Activated B cell treated with CpG ODN at 0.5 μM for 24 hours (primary cell): ENCODE measurements at regions not wholly inside any gene's neighbourhood (a gene's known extent, or its start where the extent isn't known, plus 50 kb on each side); places are given as distances from the start of the nearest gene placed in this dataset.

Source experiments
- ATAC-seq: fragments of 200-7000 bp; cut with Tn5 transposase; one replicate; pipeline ENCODE4 v1.10.0; 2021; ENCODE audit warnings: low read depth, mild to moderate bottlenecking, moderate library complexity
- CTCF ChIA-PET: fragments of 350-600 bp; sonication (Branson Sonifier 250); formaldehyde crosslinking; loops from one replicate; lab custom pipeline; 2021; ENCODE audit warnings: antibody characterized with exemption; lab: Charles Lee
- POLR2A ChIA-PET: fragments of 350-600 bp; sonication (Branson Sonifier 250); formaldehyde crosslinking; loops from one replicate; lab custom pipeline; 2021; ENCODE audit warnings: antibody characterized with exemption; lab: Charles Lee
- DNase-seq: peaks from one replicate; pipeline ENCODE4 v3.0.0; 2022
- H3K27ac Mint-ChIP-seq: one replicate; pipeline ENCODE4 v1.8.0; 2020; ENCODE audit warnings: mixed read lengths
- H3K27me3 Mint-ChIP-seq: one replicate; pipeline ENCODE4 v1.8.0; 2021; ENCODE audit warnings: mixed read lengths
- H3K36me3 Mint-ChIP-seq: one replicate; pipeline ENCODE4 v1.8.0; 2021; ENCODE audit warnings: low read depth, mixed read lengths
- H3K4me1 Mint-ChIP-seq: one replicate; pipeline ENCODE4 v1.8.0; 2021; ENCODE audit warnings: mixed read lengths
- H3K4me3 Mint-ChIP-seq: one replicate; pipeline ENCODE4 v1.8.0; 2020; ENCODE audit warnings: mild to moderate bottlenecking, mixed read lengths
- H3K9me3 Mint-ChIP-seq: one replicate; pipeline ENCODE4 v1.8.0; 2020; ENCODE audit warnings: mixed read lengths
- CTCF ChIP-seq: fragments of 200-600 bp; IDR thresholded peaks from one replicate; pipeline ENCODE4 v1.8.0; 2022; ENCODE audit warnings: antibody characterized with exemption, mild to moderate bottlenecking
- intact Hi-C: fragments of 100-400 bp; cut with micrococcal nuclease; formaldehyde crosslinking; loops from one replicate; pipeline ENCODE4 v1.15.1; 2024

DNA sequence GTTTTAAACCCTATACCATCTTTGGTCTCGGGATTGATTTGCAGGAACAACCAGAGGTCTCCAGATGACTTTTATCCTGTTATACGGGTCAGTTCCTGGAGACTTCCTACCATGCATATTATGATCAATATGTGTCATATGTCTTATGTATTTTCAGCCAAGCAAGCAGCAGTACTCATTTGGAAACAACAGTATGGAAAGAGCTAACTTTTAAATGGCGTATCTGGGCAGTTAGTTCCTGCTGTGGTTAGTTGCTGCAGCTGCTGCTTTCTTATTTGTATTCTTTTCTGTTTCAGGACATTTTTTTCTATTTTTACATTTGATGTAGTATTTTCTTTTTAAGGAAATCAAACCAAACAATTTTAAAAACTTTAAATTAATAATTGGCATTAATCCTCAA lies 207.5 kb downstream of the MANEA start:
- CTCF ChIA-PET, result no interaction called here
- no peaks in the 10 kb centered on the region for H3K9me3 Mint-ChIP-seq

GRCh38 chr6:95785785-95786184 lies 208.4 kb downstream of the MANEA start:
- H3K27ac Mint-ChIP-seq, result no peak overlapping the region
- no peaks in the 10 kb centered on the region for H3K27me3 Mint-ChIP-seq
- intact Hi-C loops, result no loop called here
- DNase-seq (no peak), ATAC-seq (no peak)
- POLR2A ChIA-PET, result no interaction called here
- no peaks in the 10 kb centered on the region for H3K9me3 Mint-ChIP-seq
- no peaks in the 10 kb centered on the region for H3K36me3 Mint-ChIP-seq
- no peak overlapping the region for H3K4me3 Mint-ChIP-seq
- CTCF ChIA-PET, result no interaction called here
- TF ChIP-seq CTCF, result no peak
- no peaks in the 10 kb centered on the region for H3K4me1 Mint-ChIP-seq

More for the DNA sequence above, 207.5 kb downstream of the MANEA start:
- Mint-ChIP-seq H3K36me3 (no peaks in the 10 kb centered on the region), H3K4me3 (no peak overlapping the region), H3K4me1 (no peaks in the 10 kb centered on the region), H3K27ac (no peak overlapping the region), H3K27me3 (no peaks in the 10 kb centered on the region)
- ATAC-seq (no peak), DNase-seq (no peak)
- TF ChIP-seq CTCF, result no peak
- POLR2A ChIA-PET, result no interaction called here
- intact Hi-C loops, result no loop called here

DNA sequence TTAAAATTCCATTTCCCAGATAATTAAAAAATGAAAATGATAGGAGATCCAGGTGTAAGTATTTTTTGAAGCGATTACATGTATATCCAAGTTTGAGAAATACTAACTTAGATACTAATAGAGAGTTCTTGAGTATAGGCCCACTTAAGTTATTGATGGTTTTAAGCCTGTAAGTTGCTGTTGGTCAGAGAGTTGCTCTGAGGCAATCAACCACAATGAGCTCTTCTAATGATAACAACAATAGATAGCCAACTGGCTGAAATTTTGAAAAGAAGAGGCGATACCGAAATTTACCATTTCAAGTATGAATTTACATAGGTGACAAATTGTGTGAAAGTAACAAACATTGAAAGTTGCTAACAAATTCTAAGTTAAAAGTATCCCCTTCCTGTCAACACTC lies 209.5 kb downstream of the MANEA start:
- Mint-ChIP-seq H3K36me3 (no peaks in the 10 kb centered on the region), H3K27ac (no peak overlapping the region), H3K27me3 (no peaks in the 10 kb centered on the region), H3K4me3 (no peak overlapping the region), H3K4me1 (no peaks in the 10 kb centered on the region), H3K9me3 (no peaks in the 10 kb centered on the region)
- no peak for TF ChIP-seq CTCF
- DNase-seq, result no peak
- POLR2A ChIA-PET, result no interaction called here
- intact Hi-C loops, result no loop called here
- no peak for ATAC-seq
- CTCF ChIA-PET, result no interaction called here

DNA sequence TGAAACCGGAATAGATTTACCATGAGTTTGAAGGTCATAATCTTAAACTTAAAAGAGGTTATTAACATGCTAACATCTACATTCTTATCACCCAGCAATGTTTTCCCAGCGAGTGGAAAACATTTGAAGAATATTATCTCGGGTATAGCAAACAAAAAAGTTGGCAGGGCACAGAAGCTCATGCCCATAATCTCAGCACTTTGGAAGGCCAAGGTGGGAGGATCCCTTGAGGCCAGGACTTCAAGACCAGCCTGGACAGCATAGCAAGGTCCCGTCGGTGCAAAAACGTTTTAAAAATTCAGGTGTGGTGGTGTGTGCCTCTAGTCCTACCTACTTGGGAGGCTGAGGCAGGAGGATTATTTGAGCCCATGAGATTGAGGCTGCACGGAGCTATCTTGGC lies 213.5 kb downstream of the MANEA start:
- CTCF ChIA-PET, result no interaction called here
- ATAC-seq, result no peak
- H3K27ac Mint-ChIP-seq, result no peak overlapping the region

DNA sequence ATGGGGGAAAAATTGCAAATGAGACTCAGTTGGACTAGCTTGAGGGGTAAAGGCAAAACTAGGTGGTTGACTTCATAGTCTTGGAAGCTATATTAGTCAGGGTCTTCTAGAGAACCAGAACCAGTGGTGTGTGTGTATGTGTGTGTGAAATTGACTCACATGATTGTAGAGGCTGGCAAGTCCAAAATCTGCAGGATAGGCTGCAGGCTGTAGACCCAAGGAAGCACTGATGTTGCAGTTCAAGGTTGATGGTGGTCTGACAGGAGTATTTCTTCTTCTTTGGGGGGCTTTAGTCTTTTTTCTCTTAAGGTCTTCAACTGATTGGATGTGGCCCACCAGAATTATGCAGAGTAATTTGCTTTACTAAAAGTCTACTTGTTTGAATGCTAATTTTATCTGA lies 217.4 kb downstream of the MANEA start:
- Mint-ChIP-seq H3K27ac (no peak overlapping the region), H3K27me3 (no peaks in the 10 kb centered on the region), H3K36me3 (no peaks in the 10 kb centered on the region), H3K4me3 (no peak overlapping the region), H3K9me3 (peaks cover 6% of the 10 kb centered on the region), H3K4me1 (no peaks in the 10 kb centered on the region)
- TF ChIP-seq CTCF, result no peak
- intact Hi-C loops, result no loop called here
- ChIA-PET CTCF (no interaction called here), POLR2A (no interaction called here)
- ATAC-seq (no peak), DNase-seq (no peak)

More for the DNA sequence above, 213.5 kb downstream of the MANEA start:
- intact Hi-C loops, result no loop called here
- Mint-ChIP-seq H3K27me3 (no peaks in the 10 kb centered on the region), H3K36me3 (no peaks in the 10 kb centered on the region), H3K4me3 (no peak overlapping the region), H3K4me1 (no peaks in the 10 kb centered on the region), H3K9me3 (peaks cover 3% of the 10 kb centered on the region)
- POLR2A ChIA-PET, result no interaction called here
- no peak for TF ChIP-seq CTCF
- no peak for DNase-seq
